Endothelial cell of umbilical vein (primary cell): ENCODE measurements at regions not wholly inside any gene's neighbourhood (a gene's known extent, or its start where the extent isn't known, plus 50 kb on each side); places are given as distances from the start of the nearest gene placed in this dataset.

Experiments used
- EZH2 ChIP-seq: IDR thresholded peaks from 2 replicates; pipeline ENCODE4 v1.6.1; 2012; ENCODE audit warnings: borderline replicate concordance, low read depth, mild to moderate bottlenecking, moderate library complexity, low read length, inconsistent platforms; ENCODE audit not compliant: severe bottlenecking
- POLR2A ChIP-seq: IDR thresholded peaks from 2 replicates; pipeline ENCODE4 v1.6.1; 2012; ENCODE audit warnings: low read depth, mild to moderate bottlenecking, control low read depth, low read length
- TF ChIP-seq, protein P1 (sequence below), 2 donors: IDR thresholded peaks; 1 replicate in 1 of 2; 2 replicates in 1 of 2; pipeline ENCODE4 v1.5.1; 2011; ENCODE audit warnings: low read length in 2 of 2, mild to moderate bottlenecking in 2 of 2, moderate library complexity in 2 of 2, control low read depth in 1 of 2, inconsistent platforms in 1 of 2, low read depth in 1 of 2; ENCODE audit not compliant: insufficient read depth in 1 of 2; ENCODE audit errors: extremely low read depth in 1 of 2
- TF ChIP-seq, protein P2 (sequence below): IDR thresholded peaks from 2 replicates; pipeline ENCODE4 v1.6.1; 2011; ENCODE audit not compliant: insufficient read depth, insufficient read length

DNA sequence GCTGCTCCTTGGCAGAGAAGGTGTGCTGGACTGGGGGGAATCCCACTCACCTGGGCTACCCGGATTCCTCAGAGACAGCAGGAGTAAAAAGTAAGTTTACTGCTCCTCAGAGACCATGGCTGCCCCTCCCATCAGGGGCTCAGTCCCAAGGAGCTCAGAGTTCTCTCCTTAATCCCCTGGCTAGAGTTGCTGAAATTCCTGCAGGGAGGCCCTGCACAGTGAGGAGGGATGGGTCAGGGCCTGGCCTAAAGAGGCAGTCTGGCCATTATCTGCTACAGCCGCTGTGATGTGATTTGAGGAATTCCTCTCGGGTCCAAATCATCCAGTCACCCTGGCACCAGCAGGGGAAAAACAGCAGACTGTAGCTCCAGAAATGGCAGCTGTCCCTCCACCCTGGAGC, 502.5 kb downstream of the PCDH17 start:
- TF ChIP-seq, protein P1, sequence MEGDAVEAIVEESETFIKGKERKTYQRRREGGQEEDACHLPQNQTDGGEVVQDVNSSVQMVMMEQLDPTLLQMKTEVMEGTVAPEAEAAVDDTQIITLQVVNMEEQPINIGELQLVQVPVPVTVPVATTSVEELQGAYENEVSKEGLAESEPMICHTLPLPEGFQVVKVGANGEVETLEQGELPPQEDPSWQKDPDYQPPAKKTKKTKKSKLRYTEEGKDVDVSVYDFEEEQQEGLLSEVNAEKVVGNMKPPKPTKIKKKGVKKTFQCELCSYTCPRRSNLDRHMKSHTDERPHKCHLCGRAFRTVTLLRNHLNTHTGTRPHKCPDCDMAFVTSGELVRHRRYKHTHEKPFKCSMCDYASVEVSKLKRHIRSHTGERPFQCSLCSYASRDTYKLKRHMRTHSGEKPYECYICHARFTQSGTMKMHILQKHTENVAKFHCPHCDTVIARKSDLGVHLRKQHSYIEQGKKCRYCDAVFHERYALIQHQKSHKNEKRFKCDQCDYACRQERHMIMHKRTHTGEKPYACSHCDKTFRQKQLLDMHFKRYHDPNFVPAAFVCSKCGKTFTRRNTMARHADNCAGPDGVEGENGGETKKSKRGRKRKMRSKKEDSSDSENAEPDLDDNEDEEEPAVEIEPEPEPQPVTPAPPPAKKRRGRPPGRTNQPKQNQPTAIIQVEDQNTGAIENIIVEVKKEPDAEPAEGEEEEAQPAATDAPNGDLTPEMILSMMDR (IDR thresholded peaks at IDR 0.05; ENCODE audit: extremely low read depth in 1 of 2, insufficient read depth in 1 of 2, low read depth in 1 of 2, low read length in 2 of 2) = no peak
- TF ChIP-seq POLR2A (no peak), EZH2 (no peak)
- TF ChIP-seq, protein P2, sequence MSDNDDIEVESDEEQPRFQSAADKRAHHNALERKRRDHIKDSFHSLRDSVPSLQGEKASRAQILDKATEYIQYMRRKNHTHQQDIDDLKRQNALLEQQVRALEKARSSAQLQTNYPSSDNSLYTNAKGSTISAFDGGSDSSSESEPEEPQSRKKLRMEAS = no peak
